ENCODE measurements at regions not wholly inside any gene's neighbourhood (a gene's known extent, or its start where the extent isn't known, plus 50 kb on each side); places are given as distances from the start of the nearest gene placed in this dataset.
A peak's percentile ranks its signal among the peaks of the same experiment; 100 is the strongest.

- ATAC-seq (no peak), DNase-seq (no peak)
- Mint-ChIP-seq H3K4me3 (no peak overlapping the region), H3K9me3 (no peaks in the 10 kb centered on the region), H3K4me1 (ENCODE audit: low read depth) (peaks cover 19% of the 10 kb centered on the region), H3K27me3 (ENCODE audit: low read depth) (no peaks in the 10 kb centered on the region), H3K36me3 (ENCODE audit: insufficient read depth) (no peaks in the 10 kb centered on the region)
These were observed 114.0 kb downstream of the FOXB1 start for GRCh38 chr15:60118146-60118545.

- no peak for DNase-seq
- ATAC-seq, result no peak
- no peak overlapping the region for H3K4me3 Mint-ChIP-seq
- peaks cover 19% of the 10 kb centered on the region for H3K4me1 Mint-ChIP-seq (ENCODE audit: low read depth)
- no peaks in the 10 kb centered on the region for H3K9me3 Mint-ChIP-seq
- no peaks in the 10 kb centered on the region for H3K27me3 Mint-ChIP-seq (ENCODE audit: low read depth)
- H3K36me3 Mint-ChIP-seq (ENCODE audit: insufficient read depth), result no peaks in the 10 kb centered on the region
These were observed 114.5 kb downstream of the FOXB1 start for GRCh38 chr15:60118626-60119025.

- Mint-ChIP-seq H3K36me3 (ENCODE audit: insufficient read depth) (no peaks in the 10 kb centered on the region), H3K27me3 (ENCODE audit: low read depth) (no peaks in the 10 kb centered on the region), H3K9me3 (no peaks in the 10 kb centered on the region), H3K4me1 (ENCODE audit: low read depth) (peaks cover 21% of the 10 kb centered on the region), H3K4me3 (no peak overlapping the region)
- no peak for DNase-seq
- no peak for ATAC-seq
These were observed 115.0 kb downstream of the FOXB1 start for GRCh38 chr15:60119101-60119500.

- no peaks in the 10 kb centered on the region for H3K27me3 Mint-ChIP-seq (ENCODE audit: low read depth)
- no peak for ATAC-seq
- DNase-seq, result no peak
- H3K4me3 Mint-ChIP-seq, result no peak overlapping the region
- H3K4me1 Mint-ChIP-seq (ENCODE audit: low read depth), result peaks cover 22% of the 10 kb centered on the region
- H3K9me3 Mint-ChIP-seq, result no peaks in the 10 kb centered on the region
- H3K36me3 Mint-ChIP-seq (ENCODE audit: insufficient read depth), result no peaks in the 10 kb centered on the region
These were observed 116.0 kb downstream of the FOXB1 start for GRCh38 chr15:60120100-60120499.

GRCh38 chr15:60121845-60122244 is 117.7 kb downstream of the FOXB1 start:
- H3K36me3 Mint-ChIP-seq (ENCODE audit: insufficient read depth), result no peaks in the 10 kb centered on the region
- no peak overlapping the region for H3K4me3 Mint-ChIP-seq
- ATAC-seq, result peak; percentile 77 to 88
- peaks cover 20% of the 10 kb centered on the region for H3K4me1 Mint-ChIP-seq (ENCODE audit: low read depth)
- H3K27me3 Mint-ChIP-seq (ENCODE audit: low read depth), result no peaks in the 10 kb centered on the region
- no peaks in the 10 kb centered on the region for H3K9me3 Mint-ChIP-seq
- no peak for DNase-seq

GRCh38 chr15:60122691-60123090 is 118.6 kb downstream of the FOXB1 start:
- no peaks in the 10 kb centered on the region for H3K27me3 Mint-ChIP-seq (ENCODE audit: low read depth)
- no peak for ATAC-seq
- DNase-seq, result no peak
- H3K9me3 Mint-ChIP-seq, result no peaks in the 10 kb centered on the region
- H3K36me3 Mint-ChIP-seq (ENCODE audit: insufficient read depth), result no peaks in the 10 kb centered on the region
- no peak overlapping the region for H3K4me3 Mint-ChIP-seq
- peaks cover 29% of the 10 kb centered on the region for H3K4me1 Mint-ChIP-seq (ENCODE audit: low read depth)

- no peak for DNase-seq
- ATAC-seq, result no peak
- no peaks in the 10 kb centered on the region for H3K36me3 Mint-ChIP-seq (ENCODE audit: insufficient read depth)
- H3K4me3 Mint-ChIP-seq, result no peak overlapping the region
- H3K9me3 Mint-ChIP-seq, result no peaks in the 10 kb centered on the region
- peaks cover 41% of the 10 kb centered on the region for H3K4me1 Mint-ChIP-seq (ENCODE audit: low read depth)
- no peaks in the 10 kb centered on the region for H3K27me3 Mint-ChIP-seq (ENCODE audit: low read depth)
These were observed 120.5 kb downstream of the FOXB1 start for GRCh38 chr15:60124460-60125070.

- H3K4me1 Mint-ChIP-seq (ENCODE audit: low read depth), result peaks cover 39% of the 10 kb centered on the region
- no peak overlapping the region for H3K4me3 Mint-ChIP-seq
- H3K27me3 Mint-ChIP-seq (ENCODE audit: low read depth), result no peaks in the 10 kb centered on the region
- H3K9me3 Mint-ChIP-seq, result no peaks in the 10 kb centered on the region
- ATAC-seq, result no peak
- no peaks in the 10 kb centered on the region for H3K36me3 Mint-ChIP-seq (ENCODE audit: insufficient read depth)
- no peak for DNase-seq
These were observed 121.2 kb downstream of the FOXB1 start for GRCh38 chr15:60125334-60125733.

- no peak for DNase-seq
- ATAC-seq, result no peak
- Mint-ChIP-seq H3K27me3 (ENCODE audit: low read depth) (no peaks in the 10 kb centered on the region), H3K9me3 (no peaks in the 10 kb centered on the region), H3K36me3 (ENCODE audit: insufficient read depth) (no peaks in the 10 kb centered on the region), H3K4me1 (ENCODE audit: low read depth) (peaks cover 39% of the 10 kb centered on the region), H3K4me3 (no peak overlapping the region)
These were observed 122.1 kb downstream of the FOXB1 start for GRCh38 chr15:60126200-60126599.

- Mint-ChIP-seq H3K4me3 (peak overlapping the region; percentile 83), H3K9me3 (no peaks in the 10 kb centered on the region), H3K4me1 (ENCODE audit: low read depth) (peaks cover 39% of the 10 kb centered on the region), H3K36me3 (ENCODE audit: insufficient read depth) (no peaks in the 10 kb centered on the region), H3K27me3 (ENCODE audit: low read depth) (no peaks in the 10 kb centered on the region)
- no peak for DNase-seq
- no peak for ATAC-seq
These were observed 122.5 kb downstream of the FOXB1 start for GRCh38 chr15:60126661-60127060.

- H3K4me3 Mint-ChIP-seq, result peak overlapping the region; percentile 83
- DNase-seq, result no peak
- H3K36me3 Mint-ChIP-seq (ENCODE audit: insufficient read depth), result no peaks in the 10 kb centered on the region
- peaks cover 34% of the 10 kb centered on the region for H3K4me1 Mint-ChIP-seq (ENCODE audit: low read depth)
- no peak for ATAC-seq
- H3K9me3 Mint-ChIP-seq, result no peaks in the 10 kb centered on the region
- no peaks in the 10 kb centered on the region for H3K27me3 Mint-ChIP-seq (ENCODE audit: low read depth)
These were observed 123.9 kb downstream of the FOXB1 start for GRCh38 chr15:60128000-60128376.

- H3K27me3 Mint-ChIP-seq (ENCODE audit: low read depth), result peaks cover 3% of the 10 kb centered on the region
- peaks cover 34% of the 10 kb centered on the region for H3K4me1 Mint-ChIP-seq (ENCODE audit: low read depth)
- DNase-seq (no peak), ATAC-seq (no peak)
- no peaks in the 10 kb centered on the region for H3K9me3 Mint-ChIP-seq
- H3K4me3 Mint-ChIP-seq, result no peak overlapping the region
- no peaks in the 10 kb centered on the region for H3K36me3 Mint-ChIP-seq (ENCODE audit: insufficient read depth)
These were observed 124.6 kb downstream of the FOXB1 start for GRCh38 chr15:60128710-60129109.

- no peaks in the 10 kb centered on the region for H3K9me3 Mint-ChIP-seq
- no peak overlapping the region for H3K4me3 Mint-ChIP-seq
- peaks cover 29% of the 10 kb centered on the region for H3K4me1 Mint-ChIP-seq (ENCODE audit: low read depth)
- ATAC-seq (no peak), DNase-seq (no peak)
- peaks cover 9% of the 10 kb centered on the region for H3K27me3 Mint-ChIP-seq (ENCODE audit: low read depth)
- no peaks in the 10 kb centered on the region for H3K36me3 Mint-ChIP-seq (ENCODE audit: insufficient read depth)
These were observed 126.3 kb downstream of the FOXB1 start for GRCh38 chr15:60130398-60130797.

GRCh38 chr15:60130821-60131220 is 126.7 kb downstream of the FOXB1 start:
- Mint-ChIP-seq H3K4me1 (ENCODE audit: low read depth) (peaks cover 29% of the 10 kb centered on the region), H3K36me3 (ENCODE audit: insufficient read depth) (no peaks in the 10 kb centered on the region), H3K9me3 (no peaks in the 10 kb centered on the region), H3K27me3 (ENCODE audit: low read depth) (peaks cover 9% of the 10 kb centered on the region), H3K4me3 (no peak overlapping the region)
- no peak for ATAC-seq
- DNase-seq, result no peak

GRCh38 chr15:60134609-60135008 is 130.5 kb downstream of the FOXB1 start:
- H3K4me1 Mint-ChIP-seq (ENCODE audit: low read depth), result no peaks in the 10 kb centered on the region
- no peak overlapping the region for H3K4me3 Mint-ChIP-seq
- peaks cover 9% of the 10 kb centered on the region for H3K27me3 Mint-ChIP-seq (ENCODE audit: low read depth)
- H3K9me3 Mint-ChIP-seq, result no peaks in the 10 kb centered on the region
- ATAC-seq (no peak), DNase-seq (no peak)
- no peaks in the 10 kb centered on the region for H3K36me3 Mint-ChIP-seq (ENCODE audit: insufficient read depth)

GRCh38 chr15:60135961-60136360 is 131.8 kb downstream of the FOXB1 start:
- Mint-ChIP-seq H3K27me3 (ENCODE audit: low read depth) (peaks cover 17% of the 10 kb centered on the region), H3K4me3 (no peak overlapping the region), H3K4me1 (ENCODE audit: low read depth) (no peaks in the 10 kb centered on the region), H3K9me3 (no peaks in the 10 kb centered on the region), H3K36me3 (ENCODE audit: insufficient read depth) (no peaks in the 10 kb centered on the region)
- ATAC-seq (no peak), DNase-seq (no peak)

Data from activated T-cell treated with anti-CD3 and anti-CD28 coated beads, Interleukin-2, amount 50 U/mL, for 4 hours (primary cell).